HepG2 (cell line): ENCODE measurements at regions not wholly inside any gene's neighbourhood (a gene's known extent, or its start where the extent isn't known, plus 50 kb on each side); places are given as distances from the start of the nearest gene placed in this dataset.

ENCODE experiments used
- ATAC-seq: fragments of 200-7000 bp; cut with Tn5 transposase; 3 replicates; pipeline ENCODE4 v1.9.1; 2020; ENCODE audit warnings: mild to moderate bottlenecking, moderate library complexity
- BruUV-seq: library from RNA; stranded (reverse); fragments of 400-500 nt; replicated peaks from 2 replicates; lab custom pipeline; 2021; lab: Mats Ljungman, UMichigan
- CTCF ChIA-PET: fragments of 300-600 bp; formaldehyde crosslinking; extraction: SDS; loops from one replicate; lab custom pipeline; 2021; ENCODE audit warnings: low total read pairs, inconsistent platforms, low intra/inter-chr PET ratio; lab: Yijun Ruan, JAX
- POLR2A ChIA-PET: fragments of 350-600 bp; sonication (Branson Sonifier 250); formaldehyde crosslinking; loops from one replicate; lab custom pipeline; 2020; ENCODE audit warnings: antibody characterized with exemption, inconsistent platforms; lab: Yijun Ruan, JAX
- DNase-seq: peaks from one replicate; pipeline ENCODE4 v3.0.0-alpha.2; 2015; ENCODE audit warnings: low spot score
- FAIRE-seq: peaks from 3 replicates; lab custom pipeline; 2011; peaks lifted over from hg19 to GRCh38; lab: Jason Lieb, UNC
- H2AFZ ChIP-seq: one replicate; pipeline ENCODE4 v1.6.1; 2011; ENCODE audit warnings: low read length, inconsistent platforms
- H3K27ac ChIP-seq: fragments of 300-600 bp; 3 replicates; pipeline ENCODE4 v1.8.0; 2011; ENCODE audit warnings: mixed run types, mild to moderate bottlenecking, mixed read lengths, low read length, inconsistent platforms; ENCODE audit not compliant: insufficient read depth; ENCODE audit errors: extremely low read length
- H3K27me3 ChIP-seq, 2 experiments: fragments of 200-600 bp in 1 of 2; 2 replicates in 1 of 2; 3 replicates in 1 of 2; pipeline versions ENCODE4 v1.6.0 to v1.8.0; 2011; ENCODE audit warnings: low read length in 2 of 2, mild to moderate bottlenecking in 2 of 2, moderate library complexity in 2 of 2, inconsistent platforms in 1 of 2; ENCODE audit not compliant: insufficient read depth in 2 of 2, control insufficient read depth in 1 of 2
- H3K36me3 ChIP-seq, 2 experiments: fragments of 200-600 bp in 1 of 2; replicated peaks in 1 of 2; 2 replicates in 1 of 2; 3 replicates in 1 of 2; pipeline versions ENCODE4 v1.5.1 to v1.8.0; 2011; ENCODE audit warnings: low read length in 2 of 2, inconsistent platforms in 1 of 2; ENCODE audit not compliant: insufficient read depth in 2 of 2, control insufficient read depth in 1 of 2
- H3K4me1 ChIP-seq: 2 replicates; pipeline ENCODE4 v1.5.1; 2012; ENCODE audit warnings: low read length, inconsistent platforms; ENCODE audit not compliant: insufficient read depth
- H3K4me2 ChIP-seq: 2 replicates; pipeline ENCODE4 v1.6.0; 2011; ENCODE audit warnings: low read depth, low read length, inconsistent platforms
- H3K4me3 ChIP-seq, 3 experiments: fragments of 200-600 bp in 1 of 3; sonication (generic), shearing (Covaris generic) in 1 of 3; replicated peaks in 1 of 3; 2 replicates each; pipeline ENCODE4 v1.5.1; 2011 to 2016; ENCODE audit warnings: low read length in 3 of 3, inconsistent platforms in 2 of 3, low read depth in 2 of 3, mild to moderate bottlenecking in 2 of 3, control low read depth in 1 of 3, mixed read lengths in 1 of 3; ENCODE audit not compliant: insufficient read depth in 1 of 3
- H3K79me2 ChIP-seq: one replicate; pipeline ENCODE4 v1.6.1; 2011; ENCODE audit warnings: low read length, inconsistent platforms; ENCODE audit not compliant: insufficient read depth
- H3K9ac ChIP-seq: 2 replicates; pipeline ENCODE4 v1.6.0; 2011; ENCODE audit warnings: mild to moderate bottlenecking, low read depth, low read length, inconsistent platforms; ENCODE audit not compliant: insufficient read depth
- H3K9me3 ChIP-seq: 2 replicates; pipeline ENCODE4 v1.5.1; 2012; ENCODE audit warnings: mild to moderate bottlenecking, low read length
- H4K20me1 ChIP-seq: 2 replicates; pipeline ENCODE4 v1.6.0; 2011; ENCODE audit warnings: inconsistent platforms, mild to moderate bottlenecking, low read length, moderate library complexity; ENCODE audit not compliant: insufficient read depth
- KDM1A ChIP-seq: IDR thresholded peaks from 2 replicates; pipeline ENCODE4 v1.6.1; 2016; ENCODE audit warnings: missing compliant biosample characterization
- SAP130 ChIP-seq: IDR thresholded peaks from 2 replicates; pipeline ENCODE4 v1.6.1; 2016; ENCODE audit warnings: low read depth
- ZFP62 ChIP-seq: sonication (generic); formaldehyde crosslinking; IDR thresholded peaks from 2 replicates; pipeline ENCODE4 v1.4.0; 2020; ENCODE audit warnings: missing genetic modification reagents
- ZNF235 ChIP-seq: sonication (generic); formaldehyde crosslinking; IDR thresholded peaks from 2 replicates; pipeline ENCODE4 v1.8.1; 2023; ENCODE audit warnings: mild to moderate bottlenecking, missing genetic modification reagents, borderline replicate concordance
- ZNF251 ChIP-seq: sonication (generic); formaldehyde crosslinking; IDR thresholded peaks from 2 replicates; pipeline ENCODE4 v1.9.0; 2021; ENCODE audit warnings: mild to moderate bottlenecking, missing genetic modification reagents
- ZNF557 ChIP-seq: sonication (generic); formaldehyde crosslinking; IDR thresholded peaks from 2 replicates; pipeline ENCODE4 v1.4.0; 2020; ENCODE audit warnings: missing genetic modification reagents
- ZNF660 ChIP-seq: sonication (generic); formaldehyde crosslinking; IDR thresholded peaks from 2 replicates; pipeline ENCODE4 v1.5.1; 2020; ENCODE audit warnings: mild to moderate bottlenecking, low read depth, missing genetic modification reagents, borderline replicate concordance
- ZNF792 ChIP-seq: IDR thresholded peaks from 2 replicates; pipeline ENCODE4 v1.6.1; 2016
- ZNF839 ChIP-seq: sonication (generic); formaldehyde crosslinking; IDR thresholded peaks from 2 replicates; pipeline ENCODE4 v1.4.0; 2020; ENCODE audit warnings: missing genetic modification reagents, mild to moderate bottlenecking, borderline replicate concordance
- WGBS: methylation state at CpG from one replicate; pipeline ENCODE4 v1.1.6; 2017; ENCODE audit warnings: low lambda C conversion rate; 5-methylcytosine and 5-hydroxymethylcytosine counted together
- in situ Hi-C: cut with HindIII; loops from 2 replicates; pipeline ENCODE4 v1.10.0; 2017; ENCODE audit warnings: low pct_unique_long_range_greater_than_20kb; ENCODE audit not compliant: extremely low pct_ligation_motif_present
- intact Hi-C: fragments of 100-400 bp; cut with micrococcal nuclease; formaldehyde crosslinking; loops from one replicate; pipeline ENCODE4 v1.10.0; 2022; ENCODE audit not compliant: unreplicated experiment
- TF ChIP-seq, protein P1 (sequence below): sonication (generic); formaldehyde crosslinking; IDR thresholded peaks from 2 replicates; pipeline ENCODE4 v1.4.0; 2020; ENCODE audit warnings: missing genetic modification reagents
- TF ChIP-seq, protein P2 (sequence below): sonication (generic); formaldehyde crosslinking; IDR thresholded peaks from 2 replicates; pipeline ENCODE4 v1.8.1; 2023; ENCODE audit warnings: missing genetic modification reagents, mild to moderate bottlenecking, borderline replicate concordance

DNA sequence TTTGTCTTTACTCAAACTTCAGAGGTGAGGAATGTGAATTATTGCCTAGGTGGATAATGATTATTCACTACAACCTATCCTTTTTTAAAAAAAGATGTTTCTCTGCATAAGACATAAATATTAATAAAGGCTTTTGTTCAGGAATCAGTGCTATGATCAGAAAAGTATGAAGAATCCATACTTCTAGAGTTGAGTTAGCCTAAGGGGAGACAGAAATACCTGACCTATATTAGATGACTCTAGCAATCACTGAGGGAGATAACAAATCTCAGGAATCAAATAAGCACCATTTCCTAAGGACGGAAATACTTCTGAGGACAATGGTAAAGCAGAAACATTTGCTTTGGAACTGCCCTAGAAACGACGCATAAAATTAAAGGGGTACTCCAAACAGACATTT, 763.8 kb downstream of the GBE1 start (continued):
- TF ChIP-seq SAP130 (CRISPR knock-in tag), result no peak

DNA sequence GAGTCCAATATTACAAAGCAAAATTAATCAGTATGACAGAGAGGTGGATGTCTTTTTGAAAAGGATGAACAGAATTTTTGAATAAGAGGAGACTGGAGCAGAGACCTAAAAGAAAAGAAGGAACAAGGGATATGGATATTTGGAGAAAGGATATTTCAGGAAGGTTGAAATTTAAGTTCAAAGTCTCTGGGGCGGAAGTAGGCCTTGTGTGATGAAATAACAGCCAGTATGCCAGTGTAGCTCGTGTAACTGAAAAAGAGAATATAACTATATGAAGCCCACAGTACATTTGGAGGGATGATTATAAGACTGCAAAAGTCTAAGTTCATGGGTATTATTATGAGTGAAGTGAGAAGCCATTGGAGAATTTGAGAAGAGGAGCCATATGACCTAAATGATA, 766.7 kb downstream of the GBE1 start:
- Histone ChIP-seq H3K27ac (no peak overlapping the region), H3K79me2 (no peaks in the 10 kb centered on the region), H2AFZ (no peak overlapping the region), H3K27me3 (no peaks in the 10 kb centered on the region; a peak in 1 of 5 replicates), H3K9ac (no peak overlapping the region), H3K4me2 (no peak overlapping the region), H3K4me1 (peaks cover 33% of the 10 kb centered on the region), H3K4me3 (no peak overlapping the region), H4K20me1 (no peaks in the 10 kb centered on the region), H3K36me3 (no peaks in the 10 kb centered on the region), H3K9me3 (peaks cover 4% of the 10 kb centered on the region; the same call in 1 of the 2 replicates)
- intact Hi-C loops (no loop called here), in situ Hi-C loops (no loop called here)
- 21% methylated on average over 2 of the region's 2 CpGs for WGBS
- FAIRE-seq (no peak), ATAC-seq (no peak), DNase-seq (no peak)
- CTCF ChIA-PET, result no interaction called here
- POLR2A ChIA-PET, result no interaction called here
- BruUV-seq, result no TSS peak
- TF ChIP-seq, protein P1, sequence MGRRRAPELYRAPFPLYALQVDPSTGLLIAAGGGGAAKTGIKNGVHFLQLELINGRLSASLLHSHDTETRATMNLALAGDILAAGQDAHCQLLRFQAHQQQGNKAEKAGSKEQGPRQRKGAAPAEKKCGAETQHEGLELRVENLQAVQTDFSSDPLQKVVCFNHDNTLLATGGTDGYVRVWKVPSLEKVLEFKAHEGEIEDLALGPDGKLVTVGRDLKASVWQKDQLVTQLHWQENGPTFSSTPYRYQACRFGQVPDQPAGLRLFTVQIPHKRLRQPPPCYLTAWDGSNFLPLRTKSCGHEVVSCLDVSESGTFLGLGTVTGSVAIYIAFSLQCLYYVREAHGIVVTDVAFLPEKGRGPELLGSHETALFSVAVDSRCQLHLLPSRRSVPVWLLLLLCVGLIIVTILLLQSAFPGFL, result no peak
- TF ChIP-seq ZNF251 (no peak), ZNF839 (CRISPR knock-in tag) (no peak), ZNF660 (CRISPR knock-in tag) (no peak), ZNF557 (CRISPR knock-in tag) (no peak), KDM1A (no peak), ZNF792 (CRISPR knock-in tag) (no peak), ZNF235 (CRISPR knock-in tag) (no peak), ZFP62 (CRISPR knock-in tag) (no peak)
- TF ChIP-seq, protein P2, sequence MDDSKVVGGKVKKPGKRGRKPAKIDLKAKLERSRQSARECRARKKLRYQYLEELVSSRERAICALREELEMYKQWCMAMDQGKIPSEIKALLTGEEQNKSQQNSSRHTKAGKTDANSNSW (CRISPR knock-in tag), result no peak
